HG02981 (cell line): ENCODE measurements at regions not wholly inside any gene's neighbourhood (a gene's known extent, or its start where the extent isn't known, plus 50 kb on each side); places are given as distances from the start of the nearest gene placed in this dataset.

ENCODE experiments used
- ATAC-seq: cut with Tn5 transposase; IDR thresholded peaks from one replicate; pipeline ENCODE4 v1.9.1; 2021; ENCODE audit warnings: mild to moderate bottlenecking, moderate library complexity; ENCODE audit not compliant: unreplicated experiment

DNA sequence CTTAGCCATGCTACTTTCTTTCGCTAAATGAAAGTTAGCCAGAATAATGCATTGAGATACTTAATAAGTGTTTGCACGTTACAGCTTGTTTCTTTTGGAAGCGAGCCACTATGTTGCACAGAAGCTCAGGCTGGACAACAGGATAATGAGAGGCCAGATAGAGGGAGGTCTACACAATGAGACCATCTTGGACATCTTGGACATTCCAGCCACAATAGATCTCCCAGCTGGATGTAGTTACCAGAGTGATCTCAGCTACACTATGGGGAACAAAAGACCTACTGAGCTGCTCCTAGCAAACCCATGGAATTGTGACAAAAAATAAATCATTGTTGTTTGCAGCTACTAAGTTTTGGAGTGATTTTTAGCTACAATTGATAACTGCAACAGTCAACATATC lies 540.1 kb upstream of the SEMA6D start:
- no peak for ATAC-seq

GRCh38 chr15:47179988-47180387 lies 537.3 kb upstream of the SEMA6D start:
- ATAC-seq: no peak

GRCh38 chr15:47182818-47183217 lies 534.5 kb upstream of the SEMA6D start:
- ATAC-seq: no peak

- no peak for ATAC-seq
Observed at GRCh38 chr15:47184003-47184907, 533.0 kb upstream of the SEMA6D start.

DNA sequence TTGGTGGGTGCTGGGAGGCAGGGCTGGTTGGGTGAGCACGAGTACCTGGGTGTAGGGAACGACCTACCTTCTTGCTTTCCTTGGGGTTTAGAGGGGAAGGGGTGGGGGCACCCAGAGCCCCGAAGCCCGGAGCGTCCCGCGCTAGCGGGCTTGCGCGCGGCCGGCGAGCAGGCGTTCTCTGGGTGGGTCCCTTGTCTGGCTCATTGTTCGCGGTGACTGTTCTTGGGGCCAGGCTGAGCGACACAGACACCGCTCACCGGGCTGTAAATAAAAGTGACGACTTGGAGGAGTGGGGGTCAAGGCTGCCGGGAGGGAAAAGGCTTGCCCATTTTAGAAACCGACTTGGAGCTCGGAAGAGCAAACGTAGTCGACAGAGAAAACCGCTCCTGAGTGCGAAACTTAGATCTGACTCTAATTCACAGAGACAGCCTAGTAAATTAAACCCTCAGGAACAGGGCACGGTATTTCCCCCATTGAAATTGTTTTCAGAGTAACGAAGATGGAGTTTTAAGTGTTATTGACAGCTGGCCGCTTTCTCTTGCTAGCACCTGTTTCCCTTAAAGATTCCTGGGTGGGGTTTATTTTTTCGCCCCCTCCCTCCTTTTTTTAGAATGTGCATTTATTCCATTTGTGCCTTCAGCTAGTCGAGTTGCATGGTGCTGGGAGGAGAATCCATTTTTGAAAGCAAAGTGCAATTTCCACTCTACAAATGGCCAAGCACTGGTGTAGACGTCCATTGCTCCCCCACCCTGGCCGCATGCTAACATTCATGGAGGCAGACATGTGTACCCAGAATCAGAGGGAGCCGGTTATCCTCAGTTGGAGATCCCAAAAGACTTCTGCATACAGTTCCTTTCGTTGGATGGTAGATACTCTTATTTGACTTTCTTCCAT lies 532.1 kb upstream of the SEMA6D start:
- ATAC-seq: no peak

DNA sequence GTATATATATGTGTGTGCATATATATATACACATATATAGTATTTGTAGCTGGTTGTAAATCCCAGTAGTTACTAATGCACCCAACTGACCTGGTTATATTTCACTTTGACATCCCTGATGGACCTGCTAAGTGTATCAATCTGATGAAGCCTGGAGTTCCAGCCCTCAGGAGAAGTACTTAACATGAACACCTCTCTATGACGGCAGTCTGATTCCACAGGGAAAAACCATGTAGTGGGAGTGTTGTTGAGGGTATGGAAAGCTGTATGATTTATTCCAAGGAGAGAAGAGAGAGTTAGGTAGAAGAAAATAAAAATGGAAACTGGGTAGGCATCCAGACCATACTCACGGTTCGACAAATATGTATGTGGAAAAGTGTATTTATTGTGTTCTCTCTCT lies 531.2 kb upstream of the SEMA6D start:
- ATAC-seq: no peak

DNA sequence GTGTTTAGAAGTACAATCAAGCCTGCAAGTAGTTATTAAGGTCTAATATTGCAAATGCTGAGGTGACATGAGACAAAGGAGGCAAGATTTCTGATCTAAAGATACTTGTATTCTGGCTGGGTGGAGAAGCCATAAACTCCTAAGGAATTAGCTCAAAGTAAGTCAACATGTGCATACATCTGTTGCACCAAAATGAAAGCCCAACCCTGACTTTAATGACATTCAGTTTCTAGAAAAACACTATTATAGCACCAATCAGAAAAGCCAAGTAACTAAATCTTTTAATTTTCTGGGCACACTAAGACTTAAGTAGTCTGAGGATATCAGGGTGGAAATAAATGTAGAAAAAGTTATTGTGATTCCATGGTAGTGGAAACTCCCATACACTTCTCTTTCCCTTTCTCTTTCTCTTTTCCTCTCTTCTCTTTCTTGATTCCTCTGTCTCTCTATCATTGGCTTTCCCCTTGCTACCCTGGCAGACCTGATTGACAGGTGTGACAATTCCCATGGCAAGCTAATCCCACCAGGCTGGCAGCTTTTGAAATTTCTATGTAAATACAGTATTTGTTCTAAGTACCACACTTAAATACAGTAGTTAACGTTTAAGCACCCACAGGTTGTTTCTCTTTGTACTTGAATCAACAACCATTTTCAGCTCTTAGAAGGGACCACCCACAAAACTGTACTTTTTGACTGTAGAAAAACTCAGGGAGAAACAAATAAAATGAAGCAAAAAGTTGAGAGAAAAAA lies 528.4 kb upstream of the SEMA6D start:
- no peak for ATAC-seq

DNA sequence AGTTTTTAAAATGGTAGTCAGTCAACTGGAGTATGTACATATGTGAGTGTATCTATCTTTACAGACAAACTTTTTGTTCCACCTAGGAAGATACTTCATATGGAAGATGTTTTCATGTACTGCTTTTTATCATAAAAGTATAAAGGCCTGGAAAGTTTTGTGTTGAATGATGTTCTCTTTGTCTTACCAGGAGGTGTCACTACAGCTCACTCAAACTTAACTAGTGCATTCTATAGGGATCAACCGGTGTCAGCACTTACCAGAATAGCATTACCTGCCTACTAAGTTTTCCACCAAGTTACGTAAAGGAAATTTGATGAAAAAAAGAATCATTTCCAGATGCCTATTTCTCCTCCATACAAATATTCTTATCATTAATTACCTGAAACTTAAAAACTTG lies 522.6 kb upstream of the SEMA6D start:
- ATAC-seq: no peak

GRCh38 chr15:47196048-47196447 lies 521.3 kb upstream of the SEMA6D start:
- no peak for ATAC-seq

GRCh38 chr15:47203993-47204392 lies 513.3 kb upstream of the SEMA6D start:
- no peak for ATAC-seq

GRCh38 chr15:47206358-47206978 lies 510.8 kb upstream of the SEMA6D start:
- no peak for ATAC-seq

- no peak for ATAC-seq
Observed at GRCh38 chr15:47209591-47209990, 507.7 kb upstream of the SEMA6D start.

- no peak for ATAC-seq
Observed at GRCh38 chr15:47212222-47213010, 504.9 kb upstream of the SEMA6D start.

- no peak for ATAC-seq
Observed at GRCh38 chr15:47213883-47214282, 503.4 kb upstream of the SEMA6D start.

DNA sequence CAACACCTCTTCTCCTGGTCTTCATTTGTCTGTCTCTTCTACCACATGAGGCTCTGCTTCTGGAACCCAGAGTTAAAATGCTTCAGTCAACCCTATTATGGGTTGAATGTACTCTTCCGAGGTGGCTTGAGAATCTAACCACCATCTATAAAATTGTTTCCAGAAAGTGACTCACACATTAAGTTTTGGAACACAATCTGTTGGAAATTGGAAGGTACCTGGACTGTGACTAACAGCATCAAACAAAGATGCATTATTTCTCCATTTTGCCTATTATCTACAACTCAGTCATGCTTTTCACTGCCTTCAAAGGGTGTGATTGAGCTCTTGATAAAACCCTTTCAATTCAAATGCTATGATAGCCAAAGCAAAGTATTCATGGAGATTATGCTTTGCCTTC lies 499.0 kb upstream of the SEMA6D start:
- no peak for ATAC-seq

GRCh38 chr15:47244361-47244760 lies 472.9 kb upstream of the SEMA6D start:
- ATAC-seq: no peak

- no peak for ATAC-seq
Observed at GRCh38 chr15:47246317-47246716, 471.0 kb upstream of the SEMA6D start.

DNA sequence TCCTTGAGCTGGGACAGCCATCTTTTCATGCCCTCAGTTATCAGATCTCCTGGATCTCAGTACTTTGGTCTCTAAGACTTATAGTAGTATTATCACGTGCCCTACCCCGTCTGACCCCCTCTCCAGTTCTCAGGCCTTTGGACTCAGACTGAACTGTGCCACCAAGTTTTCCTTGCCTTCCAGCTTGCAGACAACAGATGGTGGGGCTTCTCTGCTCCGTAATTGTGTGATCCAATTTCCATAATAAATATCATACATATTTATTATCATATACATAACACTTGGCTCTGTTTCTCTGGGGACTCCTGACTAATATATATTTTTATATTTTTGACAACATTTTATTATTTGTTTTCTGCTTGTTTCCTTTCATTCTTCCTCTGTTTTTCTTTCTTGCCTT lies 458.8 kb upstream of the SEMA6D start:
- ATAC-seq: no peak

DNA sequence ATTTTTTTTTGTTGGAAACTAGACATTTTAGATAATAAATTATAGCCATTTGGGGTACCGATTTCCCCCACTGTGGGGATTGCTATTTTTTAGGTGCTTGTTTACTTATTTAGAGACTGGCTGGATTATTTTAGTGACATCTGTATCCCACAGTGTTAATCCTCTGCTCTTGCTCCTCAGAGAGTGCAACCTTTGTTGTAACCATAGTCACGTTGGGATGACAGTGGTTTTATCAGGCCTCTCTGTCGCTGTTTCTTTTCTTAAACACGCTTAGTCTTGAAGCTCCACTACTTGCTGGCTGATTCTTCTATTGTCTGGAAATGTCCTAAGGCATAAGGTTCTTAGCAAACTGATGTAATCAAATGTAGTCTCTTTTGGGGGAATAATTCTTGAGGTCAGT lies 451.6 kb upstream of the SEMA6D start:
- ATAC-seq: no peak

DNA sequence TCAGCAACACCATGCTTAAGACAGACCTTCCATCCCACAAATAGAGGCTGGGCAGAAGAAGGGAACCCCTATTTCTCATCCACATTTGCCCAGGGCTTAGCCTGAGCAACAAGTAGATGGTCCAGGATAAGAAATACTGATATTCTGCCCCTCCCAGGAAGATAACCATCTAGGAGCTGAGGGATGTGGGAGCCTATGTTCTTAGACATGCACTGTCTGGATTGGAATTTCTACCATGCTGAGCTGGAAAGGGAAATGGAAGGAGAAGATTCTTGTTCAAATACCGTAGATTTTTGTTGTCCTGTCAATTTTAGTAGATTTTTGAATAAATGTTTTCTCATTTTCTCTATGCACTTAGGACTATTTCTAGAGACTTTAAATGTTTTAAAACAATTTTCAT lies 450.7 kb upstream of the SEMA6D start:
- ATAC-seq: no peak
